ENCODE measurements at regions not wholly inside any gene's neighbourhood (a gene's known extent, or its start where the extent isn't known, plus 50 kb on each side); places are given as distances from the start of the nearest gene placed in this dataset.

- TF ChIP-seq, protein P1, sequence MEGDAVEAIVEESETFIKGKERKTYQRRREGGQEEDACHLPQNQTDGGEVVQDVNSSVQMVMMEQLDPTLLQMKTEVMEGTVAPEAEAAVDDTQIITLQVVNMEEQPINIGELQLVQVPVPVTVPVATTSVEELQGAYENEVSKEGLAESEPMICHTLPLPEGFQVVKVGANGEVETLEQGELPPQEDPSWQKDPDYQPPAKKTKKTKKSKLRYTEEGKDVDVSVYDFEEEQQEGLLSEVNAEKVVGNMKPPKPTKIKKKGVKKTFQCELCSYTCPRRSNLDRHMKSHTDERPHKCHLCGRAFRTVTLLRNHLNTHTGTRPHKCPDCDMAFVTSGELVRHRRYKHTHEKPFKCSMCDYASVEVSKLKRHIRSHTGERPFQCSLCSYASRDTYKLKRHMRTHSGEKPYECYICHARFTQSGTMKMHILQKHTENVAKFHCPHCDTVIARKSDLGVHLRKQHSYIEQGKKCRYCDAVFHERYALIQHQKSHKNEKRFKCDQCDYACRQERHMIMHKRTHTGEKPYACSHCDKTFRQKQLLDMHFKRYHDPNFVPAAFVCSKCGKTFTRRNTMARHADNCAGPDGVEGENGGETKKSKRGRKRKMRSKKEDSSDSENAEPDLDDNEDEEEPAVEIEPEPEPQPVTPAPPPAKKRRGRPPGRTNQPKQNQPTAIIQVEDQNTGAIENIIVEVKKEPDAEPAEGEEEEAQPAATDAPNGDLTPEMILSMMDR (IDR thresholded peaks at IDR 0.05), result no peak
- intact Hi-C loops (cut with DNase I), result no loop called here
- WGBS (ENCODE audit: insufficient coverage, low coverage, low lambda C conversion rate, missing lambda C conversion rate), result no CpG with 5 or more reads among the region's 4 CpGs
- Histone ChIP-seq H3K36me3 (no peaks in the 10 kb centered on the region), H3K9me3 (no peaks in the 10 kb centered on the region), H3K4me1 (no peaks in the 10 kb centered on the region), H3K27me3 (no peaks in the 10 kb centered on the region), H3K27ac (no peak overlapping the region), H3K4me3 (no peak overlapping the region)
- ATAC-seq, result no peak
- DNase-seq, result no peak
Measured at GRCh38 chr15:62643572-62643971, 399.0 kb upstream of the TPM1 start.

DNA sequence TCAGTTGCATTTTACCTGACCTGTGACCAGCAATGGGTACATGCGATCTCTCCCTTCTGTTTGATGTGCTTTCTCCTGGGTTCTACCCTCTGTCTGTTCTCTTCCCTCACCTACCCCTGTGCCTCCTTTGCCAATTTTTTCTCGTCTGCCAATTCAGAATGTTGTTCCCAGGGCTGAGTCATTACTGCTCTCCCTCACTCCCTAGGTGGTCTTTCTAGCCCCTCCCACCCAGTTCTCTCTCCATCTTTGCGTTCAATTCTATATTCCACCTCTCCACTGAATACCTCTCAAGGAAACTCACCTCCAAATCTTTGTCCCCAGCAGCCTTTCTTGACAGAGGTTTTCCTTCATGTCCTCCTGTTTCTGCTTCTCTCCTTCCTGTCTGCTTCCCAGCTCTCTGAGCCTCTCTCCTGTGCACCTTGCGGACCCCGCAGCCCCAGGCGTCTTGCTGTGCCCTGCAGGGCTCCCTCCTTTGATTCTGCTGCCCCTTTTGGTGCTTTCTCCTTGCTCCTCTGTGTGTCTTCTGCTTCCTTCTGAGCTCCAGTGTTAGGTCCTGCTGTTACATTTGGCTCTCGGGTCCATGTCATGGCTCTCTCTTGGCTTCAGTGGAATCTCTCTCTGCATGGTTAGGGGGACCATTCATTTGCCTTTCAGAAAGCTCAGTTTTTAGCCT, 398.2 kb upstream of the TPM1 start:
- Histone ChIP-seq H3K9me3 (no peaks in the 10 kb centered on the region), H3K36me3 (no peaks in the 10 kb centered on the region), H3K27ac (no peak overlapping the region), H3K27me3 (no peaks in the 10 kb centered on the region), H3K4me1 (no peaks in the 10 kb centered on the region), H3K4me3 (no peak overlapping the region)
- TF ChIP-seq POLR2A (IDR thresholded peaks at IDR 0.05), result no peak
- TF ChIP-seq, protein P1 (IDR thresholded peaks at IDR 0.05), result no peak
- intact Hi-C loops (cut with DNase I), result no loop called here
- 91% methylated on average over 6 of the region's 7 CpGs for WGBS (ENCODE audit: insufficient coverage, low coverage, low lambda C conversion rate, missing lambda C conversion rate)
- DNase-seq (no peak), ATAC-seq (no peak)

DNA sequence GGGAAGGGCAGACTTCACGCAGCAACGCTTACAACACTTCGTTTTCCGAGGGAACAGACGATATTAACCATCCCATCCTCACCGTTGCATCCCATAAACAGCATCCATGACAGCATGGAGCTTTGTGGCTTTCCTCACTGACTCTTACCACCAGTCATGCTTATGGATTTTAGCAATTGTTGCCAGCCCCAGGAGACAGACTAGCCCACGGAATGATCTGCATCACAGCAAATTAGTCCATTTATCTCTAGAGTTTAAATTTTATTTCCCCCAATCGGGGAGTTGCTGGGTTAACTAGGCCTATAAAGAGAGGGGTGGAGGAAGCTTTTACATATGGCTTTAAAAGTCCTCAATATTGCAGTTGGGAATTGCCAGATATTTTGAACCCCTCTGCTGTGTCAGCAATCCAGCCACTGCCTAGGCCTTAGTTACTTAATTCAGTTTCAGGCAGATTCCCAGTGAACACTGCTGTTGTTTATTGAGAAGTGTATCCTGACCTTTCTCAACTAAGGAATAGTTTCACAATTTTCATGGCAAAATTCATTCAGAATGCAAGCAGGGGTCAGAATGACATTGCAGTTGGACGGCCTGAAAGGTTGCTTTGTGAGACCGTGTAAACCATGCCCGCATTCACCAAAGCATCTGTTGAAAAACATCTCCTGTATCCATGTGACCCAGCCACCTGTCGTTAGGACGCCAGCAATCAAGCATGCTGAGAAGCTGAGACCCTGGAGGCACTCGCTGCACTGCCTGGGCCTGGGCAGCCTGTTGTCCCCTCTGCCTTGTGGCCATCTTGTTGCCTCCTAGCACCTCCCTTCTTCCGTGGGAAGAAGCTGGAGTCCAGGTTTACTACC, 397.4 kb upstream of the TPM1 start:
- TF ChIP-seq, protein P1 (IDR thresholded peaks at IDR 0.05), result no peak
- TF ChIP-seq POLR2A (IDR thresholded peaks at IDR 0.05), result no peak
- ATAC-seq, result peak in 1 of 4 donors; percentile 29
- no peak overlapping the region for H3K4me3 ChIP-seq
- H3K36me3 ChIP-seq, result no peaks in the 10 kb centered on the region
- no peaks in the 10 kb centered on the region for H3K27me3 ChIP-seq
- no peak overlapping the region for H3K27ac ChIP-seq
- 88% methylated on average over 11 of the region's 15 CpGs for WGBS (ENCODE audit: insufficient coverage, low coverage, low lambda C conversion rate, missing lambda C conversion rate)
- no peak for DNase-seq
- no peaks in the 10 kb centered on the region for H3K9me3 ChIP-seq
- H3K4me1 ChIP-seq, result no peaks in the 10 kb centered on the region
- intact Hi-C loops (cut with DNase I), result no loop called here

DNA sequence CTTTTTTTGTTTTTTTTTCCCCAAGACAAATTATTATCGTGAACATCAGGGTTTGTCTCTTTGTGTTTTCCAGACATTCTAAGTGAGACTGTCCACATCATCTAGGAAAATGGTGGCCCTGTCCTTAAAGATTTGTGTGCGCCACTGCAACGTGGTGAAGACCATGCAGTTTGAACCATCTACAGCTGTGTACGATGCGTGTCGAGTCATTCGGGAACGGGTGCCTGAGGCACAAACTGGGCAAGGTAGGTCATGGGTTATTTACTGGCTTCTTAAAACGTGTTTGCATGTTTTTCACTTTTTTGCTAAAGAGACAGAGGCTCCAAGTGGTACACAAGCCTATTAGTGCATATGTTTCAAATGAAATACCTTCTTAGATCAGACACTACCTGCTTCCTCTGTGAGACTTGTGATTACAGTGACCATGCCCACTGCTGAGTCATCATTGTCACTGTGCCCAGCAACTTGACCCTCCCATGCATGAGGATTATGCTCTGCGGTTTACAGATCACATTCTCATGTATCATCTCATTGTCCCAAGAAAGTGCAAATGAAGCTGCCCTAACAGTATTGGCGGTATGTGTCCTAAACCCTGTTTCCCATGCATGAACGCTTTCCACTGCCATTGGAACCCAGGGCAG, 395.2 kb upstream of the TPM1 start:
- ATAC-seq (peak in 2 of 4 donors; percentile 54 to 85), DNase-seq (peak in 1 of 3 donors; percentile 42)
- intact Hi-C loops (cut with DNase I), result no loop called here
- no peak overlapping the region for H3K4me3 ChIP-seq
- H3K27ac ChIP-seq, result no peak overlapping the region
- H3K9me3 ChIP-seq, result no peaks in the 10 kb centered on the region
- TF ChIP-seq, protein P1 (IDR thresholded peaks at IDR 0.05), result no peak
- TF ChIP-seq POLR2A (IDR thresholded peaks at IDR 0.05), result no peak
- no peaks in the 10 kb centered on the region for H3K4me1 ChIP-seq
- WGBS (ENCODE audit: insufficient coverage, low coverage, low lambda C conversion rate, missing lambda C conversion rate), result 81% methylated on average over 12 of the region's 12 CpGs
- no peaks in the 10 kb centered on the region for H3K36me3 ChIP-seq
- no peaks in the 10 kb centered on the region for H3K27me3 ChIP-seq
